Mucosa of descending colon (tissue), 3 donors: ENCODE measurements at regions not wholly inside any gene's neighbourhood (a gene's known extent, or its start where the extent isn't known, plus 50 kb on each side); places are given as distances from the start of the nearest gene placed in this dataset.

Experiments used
- ATAC-seq: fragments of 200-7000 bp; cut with Tn5 transposase; one replicate; pipeline ENCODE4 v1.9.1; 2020; ENCODE audit warnings: mild to moderate bottlenecking, moderate library complexity
- DNase-seq, 3 donors: peaks; one replicate each; pipeline ENCODE4 v3.0.0-alpha.2; 2020
- H3K36me3 ChIP-seq: fragments of 200-600 bp; one replicate; pipeline ENCODE4 v1.8.0; 2021; ENCODE audit warnings: low read depth, mild to moderate bottlenecking
- H3K4me1 ChIP-seq: fragments of 200-600 bp; one replicate; pipeline ENCODE4 v1.8.0; 2021; ENCODE audit warnings: low read depth, mild to moderate bottlenecking
- H3K4me3 ChIP-seq: fragments of 200-600 bp; one replicate; pipeline ENCODE4 v1.8.0; 2021; ENCODE audit warnings: mild to moderate bottlenecking
- H3K9me3 ChIP-seq: fragments of 200-600 bp; one replicate; pipeline ENCODE4 v1.8.0; 2021; ENCODE audit warnings: mild to moderate bottlenecking
- CTCF ChIP-seq: fragments of 200-600 bp; IDR thresholded peaks from one replicate; pipeline ENCODE4 v1.8.0; 2022; ENCODE audit warnings: antibody characterized with exemption, mild to moderate bottlenecking
- intact Hi-C, 2 donors: fragments of 100-400 bp; cut with DNase I in 1 of 2; cut with micrococcal nuclease in 1 of 2; formaldehyde crosslinking; loops; one replicate each; pipeline versions ENCODE4 v1.11.0 to v1.11.1; 2022; cut with DNase I, micrococcal nuclease
- donor health status: DM: no; HTN: no; CAD: no; lungs with moderate emphysema.
- donor health status: DM: no; HTN: no; CAD: no.
- donor health status: DM: no; HTN: yes; CAD: no.

DNA sequence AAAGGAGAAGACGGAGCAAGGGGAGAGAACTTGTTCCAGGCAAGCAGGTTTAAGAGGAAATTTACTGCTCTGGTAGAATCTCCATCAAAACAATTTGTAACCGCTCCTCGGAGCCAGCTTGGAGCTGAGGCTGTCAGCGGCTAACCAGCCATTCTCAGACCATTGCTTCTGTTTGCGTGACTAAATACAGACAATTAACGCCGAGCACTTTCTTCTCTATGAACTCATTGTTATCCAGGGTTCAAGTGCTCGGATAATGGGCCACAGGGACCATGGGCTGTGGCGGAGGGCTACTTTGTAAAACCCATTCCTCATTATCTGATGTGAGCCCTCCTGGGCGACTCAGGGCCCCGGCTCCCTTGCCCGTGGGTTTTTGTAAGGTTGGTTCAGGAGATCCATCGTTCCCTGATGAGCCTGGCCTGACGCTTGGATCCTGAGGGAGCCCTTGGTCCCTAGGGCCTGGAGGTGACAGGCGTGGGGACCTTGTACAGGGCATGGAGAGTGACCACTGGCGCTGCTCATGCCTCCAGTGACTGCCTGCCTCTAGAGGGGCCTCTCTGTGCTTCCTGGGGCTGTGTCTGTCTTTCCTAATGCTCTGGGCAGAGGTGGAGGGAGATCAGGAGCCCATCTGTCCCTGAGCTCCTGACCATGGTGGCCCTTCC, 61.5 kb upstream of the ZNF536 start:
- Histone ChIP-seq H3K4me1 (no peaks in the 10 kb centered on the region), H3K4me3 (no peak overlapping the region), H3K9me3 (no peaks in the 10 kb centered on the region), H3K36me3 (no peaks in the 10 kb centered on the region)
- no peak for TF ChIP-seq CTCF
- no peak for ATAC-seq
- intact Hi-C loops: no loop called here
- DNase-seq: no peak

GRCh38 chr19:30311911-30312310, 60.3 kb upstream of the ZNF536 start:
- no peaks in the 10 kb centered on the region for H3K36me3 ChIP-seq
- DNase-seq (no peak), ATAC-seq (no peak)
- no peak overlapping the region for H3K4me3 ChIP-seq
- no peak for TF ChIP-seq CTCF
- intact Hi-C loops: no loop called here
- no peaks in the 10 kb centered on the region for H3K9me3 ChIP-seq
- H3K4me1 ChIP-seq: no peaks in the 10 kb centered on the region

DNA sequence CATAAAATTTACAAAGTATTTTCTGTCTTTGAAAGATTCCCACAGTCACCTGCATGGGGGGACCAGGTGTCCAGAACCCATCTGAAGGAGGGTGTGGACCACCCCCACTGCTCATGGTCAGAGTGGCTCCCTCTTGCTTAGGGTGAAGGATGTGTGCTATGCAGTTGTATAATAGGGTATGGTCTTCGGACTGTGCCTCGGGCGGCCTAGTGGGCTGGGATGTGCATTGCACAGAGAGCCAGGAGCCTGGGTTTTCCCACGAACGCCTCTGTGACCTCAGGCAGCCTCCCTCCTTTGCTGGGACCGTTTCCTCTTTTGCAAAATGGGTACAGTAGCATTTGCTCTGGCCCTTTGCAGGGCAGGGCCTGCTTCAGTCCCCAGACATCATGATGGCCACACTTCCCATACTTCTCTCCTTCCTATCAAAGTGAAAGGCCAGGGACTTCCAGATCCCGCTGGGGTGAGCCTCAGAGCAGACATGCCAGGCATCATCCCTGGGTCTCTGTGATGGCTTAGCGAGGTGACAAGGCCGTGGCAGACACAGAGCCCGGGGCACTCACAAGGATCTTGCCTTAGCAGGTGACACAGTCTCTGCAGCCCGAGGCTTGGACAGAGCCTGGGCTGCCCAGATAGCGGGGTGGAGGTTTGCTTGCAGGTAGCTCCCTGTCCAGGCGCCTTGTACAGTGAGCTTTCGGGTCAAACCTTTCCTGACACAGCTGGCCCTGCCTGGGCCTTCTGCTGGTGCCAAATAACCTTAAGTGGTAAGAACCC, 59.4 kb upstream of the ZNF536 start:
- Histone ChIP-seq H3K4me3 (no peak overlapping the region), H3K4me1 (no peaks in the 10 kb centered on the region), H3K9me3 (no peaks in the 10 kb centered on the region), H3K36me3 (no peaks in the 10 kb centered on the region)
- intact Hi-C loops: no loop called here
- DNase-seq (no peak), ATAC-seq (no peak)
- no peak for TF ChIP-seq CTCF

GRCh38 chr19:30313353-30313750, 58.8 kb upstream of the ZNF536 start:
- Histone ChIP-seq H3K9me3 (no peaks in the 10 kb centered on the region), H3K4me1 (no peaks in the 10 kb centered on the region), H3K36me3 (no peaks in the 10 kb centered on the region), H3K4me3 (no peak overlapping the region)
- intact Hi-C loops: no loop called here
- no peak for TF ChIP-seq CTCF
- no peak for DNase-seq
- ATAC-seq: no peak

DNA sequence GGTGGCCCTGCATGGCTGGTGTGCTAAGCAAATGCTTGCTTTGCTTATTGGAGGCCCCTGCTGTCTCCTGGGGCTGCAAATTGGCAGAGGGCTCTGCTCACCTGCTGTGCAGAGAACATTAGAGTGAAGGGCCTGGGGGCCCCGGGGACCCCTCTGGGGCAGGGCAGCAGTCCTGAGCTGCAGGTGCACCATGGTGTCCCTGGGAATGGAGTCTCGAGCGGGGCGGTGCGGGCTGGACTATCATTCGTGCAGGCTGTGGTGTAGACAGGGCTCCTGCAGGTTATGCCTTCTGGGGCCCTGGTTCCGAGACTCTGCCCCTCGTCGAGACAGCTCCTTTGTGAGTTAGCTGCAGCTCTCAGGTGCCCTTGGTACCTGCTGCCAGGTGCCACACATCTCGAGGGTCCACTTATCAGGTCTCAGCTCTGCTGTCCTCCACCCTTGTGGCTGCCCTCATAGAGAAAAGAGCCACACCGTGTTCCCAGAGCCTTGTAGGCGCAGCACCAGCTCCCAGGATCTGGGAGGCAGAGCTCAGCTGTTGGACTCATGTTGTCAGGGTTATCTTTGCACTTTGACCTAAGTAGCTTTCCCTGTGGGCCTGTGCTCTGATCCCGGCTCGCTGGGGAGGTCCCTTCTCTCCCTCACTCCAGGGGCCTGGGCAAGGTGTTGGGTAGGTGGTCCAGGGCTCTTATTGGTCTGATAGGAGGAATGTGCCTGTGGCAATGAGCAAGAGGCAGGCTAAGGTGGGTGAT, 58.0 kb upstream of the ZNF536 start:
- H3K36me3 ChIP-seq: no peaks in the 10 kb centered on the region
- H3K4me3 ChIP-seq: no peak overlapping the region
- intact Hi-C loops: no loop called here
- no peaks in the 10 kb centered on the region for H3K9me3 ChIP-seq
- H3K4me1 ChIP-seq: no peaks in the 10 kb centered on the region
- ATAC-seq (no peak), DNase-seq (no peak)
- no peak for TF ChIP-seq CTCF
